Astrocyte (in vitro differentiated cells and primary cell): ENCODE measurements at regions not wholly inside any gene's neighbourhood (a gene's known extent, or its start where the extent isn't known, plus 50 kb on each side); places are given as distances from the start of the nearest gene placed in this dataset.

Experiments
- DNase-seq: peaks from one replicate; pipeline ENCODE4 v3.0.0-alpha.2; 2010; ENCODE audit warnings: low read depth
- FAIRE-seq: peaks from 2 replicates; lab custom pipeline; 2011; peaks lifted over from hg19 to GRCh38; lab: Jason Lieb, UNC
- H2AFZ ChIP-seq: 2 replicates; pipeline ENCODE4 v1.6.0; 2012; ENCODE audit warnings: low read depth, low read length, inconsistent platforms
- H3K27ac ChIP-seq: 2 replicates; pipeline ENCODE4 v1.5.1; 2011; ENCODE audit warnings: low read depth, low read length, inconsistent platforms
- H3K27me3 ChIP-seq: 2 replicates; pipeline ENCODE4 v1.6.0; 2011; ENCODE audit warnings: low read length, inconsistent platforms; ENCODE audit not compliant: insufficient read depth
- H3K36me3 ChIP-seq: 2 replicates; pipeline ENCODE4 v1.5.1; 2011; ENCODE audit warnings: low read length, inconsistent platforms; ENCODE audit not compliant: insufficient read depth
- H3K4me1 ChIP-seq: 2 replicates; pipeline ENCODE4 v1.5.1; 2011; ENCODE audit warnings: low read length, inconsistent platforms; ENCODE audit not compliant: insufficient read depth
- H3K4me2 ChIP-seq: 2 replicates; pipeline ENCODE4 v1.6.0; 2012; ENCODE audit warnings: low read length, inconsistent platforms
- H3K4me3 ChIP-seq: 2 replicates; pipeline ENCODE4 v1.5.1; 2011; ENCODE audit warnings: low read depth, mild to moderate bottlenecking, low read length, inconsistent platforms; ENCODE audit not compliant: insufficient read depth
- H3K79me2 ChIP-seq: 2 replicates; pipeline ENCODE4 v1.6.0; 2012; ENCODE audit warnings: mild to moderate bottlenecking, low read length, inconsistent platforms; ENCODE audit not compliant: insufficient read depth
- H3K9ac ChIP-seq: 2 replicates; pipeline ENCODE4 v1.6.0; 2012; ENCODE audit warnings: mild to moderate bottlenecking, low read length, inconsistent platforms
- H3K9me3 ChIP-seq: 2 replicates; pipeline ENCODE4 v1.5.1; 2012; ENCODE audit warnings: low read depth, mild to moderate bottlenecking, low read length, inconsistent platforms; ENCODE audit not compliant: insufficient read depth
- H4K20me1 ChIP-seq: 2 replicates; pipeline ENCODE4 v1.6.0; 2012; ENCODE audit warnings: low read length, inconsistent platforms; ENCODE audit not compliant: insufficient read depth
- H3K27ac Mint-ChIP-seq: one replicate; pipeline ENCODE4 v1.8.0; 2021; ENCODE audit warnings: mild to moderate bottlenecking, mixed read lengths; ENCODE audit not compliant: unreplicated experiment
- H3K27me3 Mint-ChIP-seq: one replicate; pipeline ENCODE4 v1.8.0; 2021; ENCODE audit warnings: low read depth, mixed read lengths; ENCODE audit not compliant: unreplicated experiment
- H3K36me3 Mint-ChIP-seq: one replicate; pipeline ENCODE4 v1.8.0; 2021; ENCODE audit warnings: low read depth, mixed read lengths; ENCODE audit not compliant: unreplicated experiment
- H3K4me1 Mint-ChIP-seq: one replicate; pipeline ENCODE4 v1.8.0; 2021; ENCODE audit warnings: low read depth, mixed read lengths; ENCODE audit not compliant: unreplicated experiment
- H3K4me3 Mint-ChIP-seq: one replicate; pipeline ENCODE4 v1.8.0; 2021; ENCODE audit warnings: mild to moderate bottlenecking, moderate library complexity, mixed read lengths; ENCODE audit not compliant: unreplicated experiment
- H3K9me3 Mint-ChIP-seq: one replicate; pipeline ENCODE4 v1.8.0; 2021; ENCODE audit warnings: mild to moderate bottlenecking, mixed read lengths; ENCODE audit not compliant: unreplicated experiment
- CTCF ChIP-seq: IDR thresholded peaks from 2 replicates; pipeline ENCODE4 v1.5.1; 2011; ENCODE audit warnings: low read depth, mild to moderate bottlenecking, inconsistent platforms, low read length, moderate library complexity; ENCODE audit not compliant: insufficient read depth
- EZH2 ChIP-seq: IDR thresholded peaks from 2 replicates; pipeline ENCODE4 v1.6.1; 2012; ENCODE audit warnings: mild to moderate bottlenecking, low read length, inconsistent platforms; ENCODE audit not compliant: insufficient read depth

- Histone ChIP-seq H3K27me3 (no peaks in the 10 kb centered on the region), H4K20me1 (no peaks in the 10 kb centered on the region), H3K79me2 (no peaks in the 10 kb centered on the region), H2AFZ (no peak overlapping the region), H3K27ac (no peak overlapping the region), H3K4me1 (peaks cover 13% of the 10 kb centered on the region), H3K9me3 (no peaks in the 10 kb centered on the region), H3K9ac (no peak overlapping the region), H3K4me2 (no peak overlapping the region), H3K4me3 (no peak overlapping the region), H3K36me3 (no peaks in the 10 kb centered on the region)
- H3K4me1 Mint-ChIP-seq = peaks cover 26% of the 10 kb centered on the region
- DNase-seq (no peak), FAIRE-seq (no peak)
- H3K27me3 Mint-ChIP-seq = peaks cover 1% of the 10 kb centered on the region
- peaks cover 3% of the 10 kb centered on the region for H3K9me3 Mint-ChIP-seq
- H3K4me3 Mint-ChIP-seq = no peak overlapping the region
- peaks cover 2% of the 10 kb centered on the region for H3K36me3 Mint-ChIP-seq
- H3K27ac Mint-ChIP-seq = no peak overlapping the region
- TF ChIP-seq EZH2 (no peak), CTCF (no peak)
These were observed 91.8 kb downstream of the KLF6 start for GRCh38 chr10:3693022-3693697.

GRCh38 chr10:3692387-3692999 is 92.5 kb downstream of the KLF6 start:
- H3K27me3 Mint-ChIP-seq = peaks cover 1% of the 10 kb centered on the region
- H3K4me1 ChIP-seq = peaks cover 13% of the 10 kb centered on the region
- H3K36me3 ChIP-seq = no peaks in the 10 kb centered on the region
- DNase-seq (peak; percentile 38), FAIRE-seq (no peak)
- H3K9ac ChIP-seq = no peak overlapping the region
- H3K79me2 ChIP-seq = no peaks in the 10 kb centered on the region
- peaks cover 3% of the 10 kb centered on the region for H3K9me3 Mint-ChIP-seq
- H3K4me1 Mint-ChIP-seq = peaks cover 31% of the 10 kb centered on the region
- no peak overlapping the region for H3K27ac Mint-ChIP-seq
- TF ChIP-seq CTCF (no peak), EZH2 (no peak)
- peak overlapping the region; percentile 24 for H3K4me2 ChIP-seq
- H3K4me3 Mint-ChIP-seq = no peak overlapping the region
- no peaks in the 10 kb centered on the region for H3K9me3 ChIP-seq
- H3K27ac ChIP-seq = no peak overlapping the region
- H3K27me3 ChIP-seq = no peaks in the 10 kb centered on the region
- peaks cover 2% of the 10 kb centered on the region for H3K36me3 Mint-ChIP-seq
- no peak overlapping the region for H2AFZ ChIP-seq
- no peak overlapping the region for H3K4me3 ChIP-seq
- H4K20me1 ChIP-seq = no peaks in the 10 kb centered on the region

GRCh38 chr10:3691482-3691881 is 93.5 kb downstream of the KLF6 start:
- Histone ChIP-seq H4K20me1 (no peaks in the 10 kb centered on the region), H3K4me2 (no peak overlapping the region), H3K27me3 (no peaks in the 10 kb centered on the region), H3K9ac (no peak overlapping the region), H3K79me2 (no peaks in the 10 kb centered on the region), H3K27ac (no peak overlapping the region), H3K4me3 (no peak overlapping the region), H3K9me3 (no peaks in the 10 kb centered on the region), H2AFZ (no peak overlapping the region), H3K36me3 (no peaks in the 10 kb centered on the region), H3K4me1 (peaks cover 13% of the 10 kb centered on the region)
- Mint-ChIP-seq H3K36me3 (peaks cover 2% of the 10 kb centered on the region), H3K27ac (no peak overlapping the region), H3K27me3 (peaks cover 1% of the 10 kb centered on the region), H3K4me1 (peaks cover 32% of the 10 kb centered on the region), H3K4me3 (no peak overlapping the region), H3K9me3 (peaks cover 3% of the 10 kb centered on the region)
- no peak for TF ChIP-seq CTCF
- no peak for TF ChIP-seq EZH2
- DNase-seq (no peak), FAIRE-seq (peak; percentile 85)
